Endothelial cell of umbilical vein (primary cell): ENCODE measurements at regions not wholly inside any gene's neighbourhood (a gene's known extent, or its start where the extent isn't known, plus 50 kb on each side); places are given as distances from the start of the nearest gene placed in this dataset.
"Not testable (repeated sequence)": the region's sequence is repeated elsewhere in the genome, so short reads cannot be mapped to it uniquely, and the experiment has no call there.

Experiments used
- BruUV-seq: library from RNA; stranded (reverse); fragments of 400-500 nt; replicated peaks from 2 replicates; lab custom pipeline; 2021; lab: Mats Ljungman, UMichigan
- CTCF ChIA-PET: fragments of 300-600, 350-600 bp; sonication (Branson Sonifier 250); formaldehyde crosslinking; loops from one replicate; lab custom pipeline; 2021; ENCODE audit warnings: antibody characterized with exemption, inconsistent platforms; lab: Charles Lee
- POLR2A ChIA-PET: fragments of 300-600, 350-600 bp; sonication (Branson Sonifier 250); formaldehyde crosslinking; loops from one replicate; lab custom pipeline; 2021; ENCODE audit warnings: antibody characterized with exemption, inconsistent platforms; lab: Charles Lee
- DNase-seq: peaks from one replicate; pipeline ENCODE4 v3.0.0-alpha.2; 2011; ENCODE audit warnings: low read depth, low spot score
- FAIRE-seq: peaks from 2 replicates; lab custom pipeline; 2011; peaks lifted over from hg19 to GRCh38; lab: Jason Lieb, UNC
- H2AFZ ChIP-seq: 2 replicates; pipeline ENCODE4 v1.6.0; 2012; ENCODE audit warnings: low read depth, low read length, control low read depth, inconsistent platforms
- H3K27ac ChIP-seq: 2 replicates; pipeline ENCODE4 v1.5.1; 2011; ENCODE audit warnings: low read depth, mild to moderate bottlenecking, control low read depth, low read length, moderate library complexity; ENCODE audit not compliant: insufficient read depth
- H3K27me3 ChIP-seq, 2 experiments: 2 replicates each; pipeline versions ENCODE4 v1.6.0 to v1.6.1; 2011; ENCODE audit warnings: low read length in 2 of 2, mixed read lengths in 1 of 2; ENCODE audit not compliant: control insufficient read depth in 2 of 2, insufficient read depth in 2 of 2
- H3K36me3 ChIP-seq, 2 experiments: 2 replicates in 1 of 2; 3 replicates in 1 of 2; pipeline ENCODE4 v1.5.1; 2011; ENCODE audit warnings: low read length in 2 of 2, mild to moderate bottlenecking in 1 of 2, moderate library complexity in 1 of 2; ENCODE audit not compliant: control insufficient read depth in 2 of 2, insufficient read depth in 2 of 2; ENCODE audit errors: extremely low read depth in 1 of 2
- H3K4me1 ChIP-seq: 3 replicates; pipeline ENCODE4 v1.5.1; 2011; ENCODE audit warnings: mild to moderate bottlenecking, low read length; ENCODE audit not compliant: control insufficient read depth, insufficient read depth; ENCODE audit errors: extremely low read depth
- H3K4me2 ChIP-seq: 2 replicates; pipeline ENCODE4 v1.6.1; 2011; ENCODE audit warnings: low read length, control low read depth, mixed read lengths; ENCODE audit not compliant: insufficient read depth
- H3K4me3 ChIP-seq, 3 experiments: fragments of 200-600 bp in 1 of 3; sonication (generic), shearing (Covaris generic) in 1 of 3; replicated peaks in 1 of 3; 2 replicates each; pipeline ENCODE4 v1.5.1; 2011 to 2016; ENCODE audit warnings: control low read depth in 3 of 3, low read length in 3 of 3, mild to moderate bottlenecking in 2 of 3, inconsistent platforms in 1 of 3, low read depth in 1 of 3, moderate library complexity in 1 of 3; ENCODE audit not compliant: insufficient read depth in 1 of 3
- H3K79me2 ChIP-seq: 2 replicates; pipeline ENCODE4 v1.6.0; 2012; ENCODE audit warnings: low read length, inconsistent platforms; ENCODE audit not compliant: control insufficient read depth, insufficient read depth
- H3K9ac ChIP-seq: replicated peaks from 2 replicates; pipeline ENCODE3; 2011; ENCODE audit warnings: low read length, control low read depth; ENCODE audit not compliant: insufficient read depth; ENCODE audit errors: extremely low read depth
- H3K9me1 ChIP-seq: replicated peaks from 3 replicates; pipeline ENCODE4 v1.6.0; 2011; ENCODE audit warnings: mild to moderate bottlenecking, low read length; ENCODE audit not compliant: control insufficient read depth, insufficient read depth; ENCODE audit errors: extremely low read depth
- H3K9me3 ChIP-seq: replicated peaks from 2 replicates; pipeline ENCODE4 v1.5.1; 2012; ENCODE audit warnings: low read length, inconsistent platforms; ENCODE audit not compliant: control insufficient read depth, insufficient read depth
- H4K20me1 ChIP-seq: replicated peaks from 2 replicates; pipeline ENCODE3; 2011; ENCODE audit warnings: mild to moderate bottlenecking, low read length; ENCODE audit not compliant: control insufficient read depth, insufficient read depth; ENCODE audit errors: extremely low read depth
- EZH2 ChIP-seq: IDR thresholded peaks from 2 replicates; pipeline ENCODE4 v1.6.1; 2012; ENCODE audit warnings: borderline replicate concordance, low read depth, mild to moderate bottlenecking, moderate library complexity, low read length, inconsistent platforms; ENCODE audit not compliant: severe bottlenecking
- GATA2 ChIP-seq: IDR thresholded peaks from 2 replicates; pipeline ENCODE4 v1.7.0; 2011; ENCODE audit warnings: low read depth, mild to moderate bottlenecking, moderate library complexity, mixed read lengths, low read length; ENCODE audit not compliant: insufficient read length, insufficient read depth
- JUN ChIP-seq: IDR thresholded peaks from 2 replicates; pipeline ENCODE4 v1.6.1; 2011; ENCODE audit warnings: borderline replicate concordance, low read depth; ENCODE audit not compliant: insufficient read length, insufficient read depth
- MYC ChIP-seq: IDR thresholded peaks from one replicate; pipeline ENCODE4 v1.6.1; 2011; ENCODE audit warnings: mild to moderate bottlenecking, low read depth, low read length
- POLR2AphosphoS5 ChIP-seq: IDR thresholded peaks from 2 replicates; pipeline ENCODE4 v1.6.1; 2012; ENCODE audit warnings: low read depth, mild to moderate bottlenecking, control low read depth, low read length, moderate library complexity; ENCODE audit not compliant: insufficient read depth
- dilution Hi-C: fragments of 300-500 bp; cut with MboI; formaldehyde crosslinking; loops from one replicate; pipeline ENCODE4 v1.15.0; 2019; ENCODE audit warnings: low sequenced_read_pairs; ENCODE audit not compliant: extremely low pct_ligation_motif_present
- intact Hi-C: fragments of 100-400 bp; cut with micrococcal nuclease; formaldehyde crosslinking; loops from one replicate; pipeline ENCODE4 v1.10.0; 2022
- TF ChIP-seq, protein P1 (sequence below), 2 donors: IDR thresholded peaks; 1 replicate in 1 of 2; 2 replicates in 1 of 2; pipeline ENCODE4 v1.5.1; 2011; ENCODE audit warnings: low read length in 2 of 2, mild to moderate bottlenecking in 2 of 2, moderate library complexity in 2 of 2, control low read depth in 1 of 2, inconsistent platforms in 1 of 2, low read depth in 1 of 2; ENCODE audit not compliant: insufficient read depth in 1 of 2; ENCODE audit errors: extremely low read depth in 1 of 2

DNA sequence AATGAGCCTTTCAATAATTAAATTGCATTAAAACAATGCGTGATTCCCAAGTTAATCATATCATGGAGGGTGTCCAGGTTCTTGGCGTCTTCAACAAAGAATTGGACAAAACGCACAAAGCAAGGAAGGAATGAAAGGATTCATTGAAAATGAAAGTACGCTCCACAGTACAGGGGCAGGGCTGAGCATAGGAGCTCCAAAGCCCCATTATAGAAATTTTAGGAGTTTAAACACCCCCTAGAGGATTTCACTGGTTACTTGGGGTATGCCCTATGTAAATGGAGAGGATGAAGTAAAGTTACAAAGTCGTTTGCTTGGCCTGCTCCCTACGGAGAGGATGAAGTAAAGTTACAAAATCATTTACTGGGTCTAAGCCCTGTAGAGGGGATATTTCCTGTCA lies 1910.4 kb downstream of the C4orf33 start:
- Histone ChIP-seq H3K36me3 (no peaks in the 10 kb centered on the region), H3K79me2 (no peaks in the 10 kb centered on the region), H3K4me3 (no peak overlapping the region), H3K27ac (no peak overlapping the region), H3K9me3 (no peaks in the 10 kb centered on the region), H2AFZ (no peak overlapping the region), H3K27me3 (no peaks in the 10 kb centered on the region), H3K4me2 (no peak overlapping the region), H3K4me1 (peaks cover 11% of the 10 kb centered on the region), H4K20me1 (no peaks in the 10 kb centered on the region), H3K9ac (no peak overlapping the region), H3K9me1 (no peaks in the 10 kb centered on the region)
- intact Hi-C loops = no loop called here
- TF ChIP-seq MYC (no peak), POLR2AphosphoS5 (no peak), EZH2 (no peak), JUN (no peak), GATA2 (no peak)
- TF ChIP-seq, protein P1, sequence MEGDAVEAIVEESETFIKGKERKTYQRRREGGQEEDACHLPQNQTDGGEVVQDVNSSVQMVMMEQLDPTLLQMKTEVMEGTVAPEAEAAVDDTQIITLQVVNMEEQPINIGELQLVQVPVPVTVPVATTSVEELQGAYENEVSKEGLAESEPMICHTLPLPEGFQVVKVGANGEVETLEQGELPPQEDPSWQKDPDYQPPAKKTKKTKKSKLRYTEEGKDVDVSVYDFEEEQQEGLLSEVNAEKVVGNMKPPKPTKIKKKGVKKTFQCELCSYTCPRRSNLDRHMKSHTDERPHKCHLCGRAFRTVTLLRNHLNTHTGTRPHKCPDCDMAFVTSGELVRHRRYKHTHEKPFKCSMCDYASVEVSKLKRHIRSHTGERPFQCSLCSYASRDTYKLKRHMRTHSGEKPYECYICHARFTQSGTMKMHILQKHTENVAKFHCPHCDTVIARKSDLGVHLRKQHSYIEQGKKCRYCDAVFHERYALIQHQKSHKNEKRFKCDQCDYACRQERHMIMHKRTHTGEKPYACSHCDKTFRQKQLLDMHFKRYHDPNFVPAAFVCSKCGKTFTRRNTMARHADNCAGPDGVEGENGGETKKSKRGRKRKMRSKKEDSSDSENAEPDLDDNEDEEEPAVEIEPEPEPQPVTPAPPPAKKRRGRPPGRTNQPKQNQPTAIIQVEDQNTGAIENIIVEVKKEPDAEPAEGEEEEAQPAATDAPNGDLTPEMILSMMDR (IDR thresholded peaks at IDR 0.05; ENCODE audit: extremely low read depth in 1 of 2, insufficient read depth in 1 of 2, low read depth in 1 of 2, low read length in 2 of 2) = no peak
- dilution Hi-C loops = no loop called here
- no TSS peak for BruUV-seq
- no peak for FAIRE-seq
- ChIA-PET CTCF (no interaction called here), POLR2A (no interaction called here)
- no peak for DNase-seq

DNA sequence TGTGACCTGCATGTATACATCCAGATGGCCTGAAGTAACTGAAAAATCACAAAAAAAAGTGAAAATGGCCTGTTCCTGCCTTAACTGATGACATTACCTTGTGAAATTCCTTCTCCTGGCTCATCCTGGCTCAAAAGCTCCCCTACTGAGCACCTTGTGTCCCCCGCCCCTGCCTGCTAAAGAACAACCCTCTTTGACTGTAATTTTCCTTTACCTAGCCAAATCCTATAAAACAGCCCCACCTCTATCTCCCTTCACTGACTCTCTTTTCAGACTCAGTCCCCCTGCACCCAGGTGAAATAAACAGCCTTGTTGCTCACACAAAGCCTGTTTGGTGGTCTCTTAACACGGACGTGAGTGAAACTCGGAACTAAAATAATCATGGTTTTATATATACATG lies 1916.0 kb downstream of the C4orf33 start:
- intact Hi-C loops, H4K20me1 ChIP-seq, H3K9ac ChIP-seq, H3K79me2 ChIP-seq, H2AFZ ChIP-seq, CTCF ChIA-PET, H3K4me3 ChIP-seq, dilution Hi-C loops, H3K27ac ChIP-seq, H3K27me3 ChIP-seq, H3K4me1 ChIP-seq, BruUV-seq, H3K9me1 ChIP-seq, H3K4me2 ChIP-seq, POLR2A ChIA-PET, H3K9me3 ChIP-seq, H3K36me3 ChIP-seq, FAIRE-seq, DNase-seq: not testable (repeated sequence)
